Amygdala (tissue), 56 donors: ENCODE measurements at regions not wholly inside any gene's neighbourhood (a gene's known extent, or its start where the extent isn't known, plus 50 kb on each side); places are given as distances from the start of the nearest gene placed in this dataset.

Source experiments
- DNase-seq, 56 donors: peaks; one replicate each; lab custom pipeline; 2025; lab: John Stamatoyannopoulos, UW

- no peak for DNase-seq
Measured at GRCh38 chr7:32152576-32152975, 82.4 kb upstream of the PDE1C start.

DNA sequence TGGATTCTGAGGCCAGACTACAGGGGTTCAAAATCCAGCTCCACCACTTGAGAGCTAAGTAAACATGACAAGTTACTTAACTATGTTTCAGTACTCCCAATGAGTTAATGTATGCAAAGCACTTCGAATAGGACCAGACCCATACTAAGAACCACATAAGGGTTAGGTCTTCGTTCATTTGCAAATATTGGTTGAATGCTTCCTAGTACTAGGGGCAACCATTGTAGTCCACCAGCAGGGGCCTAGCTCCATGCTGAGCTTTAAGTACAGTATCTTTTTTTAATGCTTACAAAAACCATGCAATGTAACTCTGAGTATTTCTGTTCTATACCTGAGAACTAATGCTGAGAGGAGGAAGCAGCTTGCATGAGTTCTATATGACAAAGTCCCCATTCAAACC, 80.4 kb upstream of the PDE1C start:
- DNase-seq = no peak

- DNase-seq = no peak
Measured at GRCh38 chr7:32150039-32150438, 79.8 kb upstream of the PDE1C start.

DNA sequence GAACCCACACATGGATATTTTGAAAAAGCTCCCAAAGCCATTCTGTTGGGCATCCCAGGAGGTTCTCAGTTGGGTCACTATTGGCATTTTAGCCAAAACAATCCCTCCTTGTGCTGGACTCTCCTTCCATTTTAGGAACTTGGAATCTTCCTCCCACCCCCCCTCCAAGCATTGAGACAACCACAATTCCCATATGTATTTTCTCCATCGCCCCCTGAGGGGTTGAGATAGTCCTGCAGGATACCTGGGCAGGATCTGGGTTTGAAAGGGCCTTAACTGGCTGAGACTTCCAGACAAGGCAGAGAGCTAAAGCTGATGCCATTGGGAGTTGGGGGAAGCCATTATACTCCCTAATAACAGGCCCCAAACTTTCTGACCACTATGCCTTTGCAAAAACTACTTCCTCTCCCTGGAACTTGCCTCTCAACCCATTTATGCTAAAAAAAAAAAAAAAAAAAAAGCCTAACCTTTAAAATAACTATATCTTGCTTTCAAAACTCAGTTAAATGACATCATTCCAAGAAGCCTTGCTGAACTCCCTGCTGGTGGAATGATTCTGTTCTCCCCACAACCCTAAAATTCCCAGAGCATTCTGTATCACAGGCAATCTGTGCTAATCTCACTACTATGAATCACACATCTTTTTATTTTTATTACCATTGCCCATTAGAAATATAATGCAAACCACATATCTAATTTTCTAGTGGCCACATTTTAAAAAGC, 77.5 kb upstream of the PDE1C start:
- no peak for DNase-seq

DNA sequence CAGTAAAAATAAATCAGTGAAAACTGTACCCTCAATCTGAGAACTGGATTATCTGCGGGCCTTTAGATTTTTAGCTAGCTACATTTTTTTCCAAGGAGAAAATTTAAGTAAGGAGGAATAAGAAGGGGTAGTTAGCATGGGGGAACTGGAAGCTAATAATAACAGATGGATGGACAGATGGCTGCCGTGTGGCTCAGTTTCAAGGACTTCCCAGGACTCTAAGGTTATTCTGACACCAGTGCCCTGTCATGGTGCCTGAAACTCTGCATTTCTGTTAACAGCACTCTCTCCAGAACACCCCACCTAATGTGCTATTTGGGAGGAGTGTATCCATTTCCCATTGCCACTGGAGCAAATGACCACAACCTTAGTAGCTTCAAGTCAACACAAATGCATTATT, 75.7 kb upstream of the PDE1C start:
- DNase-seq = no peak

- no peak for DNase-seq
Measured at GRCh38 chr7:32144676-32145075, 74.5 kb upstream of the PDE1C start.

GRCh38 chr7:32143301-32143700, 73.1 kb upstream of the PDE1C start:
- no peak for DNase-seq

DNA sequence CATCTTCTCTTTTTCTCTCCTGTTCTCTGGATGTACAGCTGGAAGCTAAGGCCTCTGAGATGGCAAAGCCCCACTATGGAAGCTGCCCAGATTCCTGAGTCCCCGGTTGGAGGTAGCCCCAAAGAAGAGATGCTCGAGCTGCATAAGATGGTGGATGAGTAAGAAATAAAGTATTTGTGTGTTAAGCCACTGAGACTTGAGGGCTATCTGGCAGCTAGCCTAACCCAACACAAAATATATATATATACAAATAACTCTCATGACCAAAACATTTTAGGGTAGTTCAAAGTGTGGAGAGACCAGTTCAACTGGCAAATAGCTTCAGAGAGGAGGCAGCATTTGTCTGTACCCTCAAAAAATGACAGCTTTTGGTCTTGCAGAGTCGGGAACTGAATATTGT, 72.4 kb upstream of the PDE1C start:
- no peak for DNase-seq

DNA sequence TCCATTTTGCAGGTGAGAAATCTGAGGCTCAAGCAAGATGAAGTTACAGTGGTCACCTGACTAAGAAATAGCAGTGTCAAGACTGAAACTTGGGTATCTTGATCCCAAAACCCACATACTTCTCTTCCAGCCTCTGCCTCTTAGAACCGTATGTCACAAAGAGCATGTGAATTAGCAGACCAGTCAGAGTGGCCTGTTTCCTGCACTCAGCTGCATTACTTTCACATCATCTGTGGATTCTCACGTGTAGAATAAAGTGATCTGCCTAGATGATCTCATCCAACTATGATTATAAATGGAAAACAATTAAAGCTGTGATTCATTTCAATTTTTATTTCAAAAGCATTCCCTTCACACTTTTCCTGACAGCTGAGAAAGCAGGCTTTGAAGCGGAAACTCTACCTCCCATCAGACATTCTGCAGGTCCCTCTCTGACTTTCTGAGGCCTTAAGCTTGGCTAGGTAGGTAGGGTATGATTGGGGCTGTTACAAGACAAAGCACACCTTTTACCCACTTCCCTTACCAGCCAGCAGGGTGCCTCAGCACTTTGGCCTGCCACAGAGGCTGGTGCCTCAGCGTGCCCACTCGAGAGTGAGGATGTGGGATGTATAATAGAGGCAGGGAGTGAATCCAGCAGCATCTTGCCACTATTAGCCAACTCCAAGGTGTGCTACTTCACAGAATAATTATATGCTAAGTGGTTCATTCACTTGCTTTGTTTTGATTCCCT, 70.2 kb upstream of the PDE1C start:
- DNase-seq = no peak

DNA sequence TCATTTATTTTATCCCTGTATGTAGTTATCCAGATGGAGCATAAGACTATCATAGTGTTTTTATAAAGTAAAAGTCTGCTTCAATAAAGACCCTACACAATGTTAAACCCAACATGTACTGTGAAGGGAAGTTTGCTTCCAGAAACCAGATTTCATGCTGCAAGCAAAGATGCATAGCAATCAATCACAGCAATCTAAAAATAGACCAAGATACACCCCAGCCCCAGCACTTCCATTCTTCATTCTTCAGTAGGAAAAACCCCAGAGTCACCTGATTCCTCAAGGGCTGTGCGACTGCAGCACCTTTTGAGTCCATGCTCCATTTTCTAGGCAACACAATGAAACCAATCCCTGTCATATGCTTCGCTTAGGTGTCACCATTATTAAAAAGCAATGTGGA, 66.9 kb upstream of the PDE1C start:
- DNase-seq = no peak

DNA sequence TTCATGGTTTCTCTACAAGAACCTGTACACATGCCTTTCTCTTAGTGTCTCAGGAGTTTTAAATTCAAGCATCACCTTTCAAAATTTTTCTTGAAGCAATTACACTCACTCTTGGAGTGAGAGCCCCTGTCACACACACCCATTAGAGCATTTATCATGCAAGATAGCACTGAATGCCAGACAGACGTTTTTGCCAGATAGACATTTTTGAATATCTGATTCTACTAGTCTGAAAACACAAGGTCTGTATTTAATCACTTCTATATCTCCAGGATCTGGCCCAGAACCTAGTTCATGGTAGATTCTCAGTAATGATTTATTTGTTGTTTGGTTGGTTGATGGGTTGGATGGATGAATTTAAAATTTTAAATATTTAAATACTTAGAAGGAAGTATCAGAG, 60.9 kb upstream of the PDE1C start:
- no peak for DNase-seq

DNA sequence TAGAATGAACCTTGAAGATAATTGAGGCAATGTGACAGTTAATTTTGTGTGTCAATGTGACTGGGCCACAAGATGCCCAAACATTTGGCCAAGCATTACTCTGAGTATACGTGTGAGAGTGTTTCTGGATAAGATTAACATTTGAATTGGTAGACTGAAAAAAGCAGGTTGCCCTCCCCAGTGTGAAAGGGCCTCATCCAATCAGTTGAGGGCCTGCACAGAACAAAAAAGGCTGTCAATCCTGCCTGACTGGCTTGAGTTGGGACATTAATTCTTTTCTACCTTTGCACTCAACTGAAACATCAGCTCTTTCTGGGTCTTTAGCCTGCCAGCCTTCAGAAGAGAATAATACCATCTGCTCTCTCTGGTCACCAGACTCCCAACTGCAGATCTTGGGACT, 56.6 kb upstream of the PDE1C start:
- DNase-seq = no peak
